OCI-LY1 (cell line): ENCODE measurements at regions not wholly inside any gene's neighbourhood (a gene's known extent, or its start where the extent isn't known, plus 50 kb on each side); places are given as distances from the start of the nearest gene placed in this dataset.

ENCODE experiments used
- CTCF ChIP-seq: fragments of 200-600 bp; sonication (generic), shearing (Covaris generic); IDR thresholded peaks from 2 replicates; pipeline ENCODE4 v1.5.1; 2017; ENCODE audit warnings: mild to moderate bottlenecking, antibody characterized with exemption, low read length, moderate library complexity, mixed read lengths
- EZH2 ChIP-seq: fragments of 200-600 bp; sonication (generic), shearing (Covaris generic); IDR thresholded peaks from 2 replicates; pipeline ENCODE4 v1.8.0; 2017; ENCODE audit warnings: borderline replicate concordance, mixed run types, mild to moderate bottlenecking, antibody characterized with exemption, low read length, moderate library complexity, mixed read lengths

- TF ChIP-seq CTCF (no peak), EZH2 (no peak)
Observed at GRCh38 chr5:3993856-3994473, 398.3 kb downstream of the IRX1 start.
